Esophagus (tissue), 2 donors: ENCODE measurements at regions not wholly inside any gene's neighbourhood (a gene's known extent, or its start where the extent isn't known, plus 50 kb on each side); places are given as distances from the start of the nearest gene placed in this dataset.

Source experiments
- H3K27ac ChIP-seq, 2 donors: one replicate each; pipeline ENCODE4 v1.5.1; 2013; ENCODE audit warnings: low read depth in 2 of 2, mild to moderate bottlenecking in 2 of 2, inconsistent platforms in 1 of 2, low read length in 1 of 2, moderate library complexity in 1 of 2
- H3K27me3 ChIP-seq, 2 donors: one replicate each; pipeline ENCODE4 v1.6.1; 2013; ENCODE audit warnings: low read length in 2 of 2, control low read depth in 1 of 2, mild to moderate bottlenecking in 1 of 2; ENCODE audit not compliant: insufficient read depth in 2 of 2, control insufficient read depth in 1 of 2
- H3K36me3 ChIP-seq, 2 donors: one replicate each; pipeline ENCODE4 v1.6.1; 2013; ENCODE audit warnings: low read length in 1 of 2; ENCODE audit not compliant: control insufficient read depth in 2 of 2, insufficient read depth in 2 of 2
- H3K4me1 ChIP-seq, 2 donors: one replicate each; pipeline ENCODE4 v1.6.1; 2013; ENCODE audit warnings: low read length in 1 of 2; ENCODE audit not compliant: control insufficient read depth in 2 of 2, insufficient read depth in 2 of 2
- H3K4me3 ChIP-seq, 2 donors: one replicate each; pipeline ENCODE4 v1.5.1; 2013; ENCODE audit warnings: low read length in 2 of 2, mild to moderate bottlenecking in 2 of 2, low read depth in 1 of 2, moderate library complexity in 1 of 2
- H3K9me3 ChIP-seq, 2 donors: one replicate each; pipeline ENCODE4 v1.6.1; 2013; ENCODE audit warnings: mild to moderate bottlenecking in 2 of 2, low read depth in 1 of 2, low read length in 1 of 2, moderate library complexity in 1 of 2; ENCODE audit not compliant: control insufficient read depth in 2 of 2, insufficient read depth in 1 of 2
- WGBS, 2 donors: extraction: QIAGEN DNeasy Blood & Tissue Kit; methylation state at CpG; one replicate each; pipeline ENCODE4 v1.1.7; 2013; 5-methylcytosine and 5-hydroxymethylcytosine counted together
- donor health status: healthy with polysubstance abuse.
- donor health status: Bipolar disorder and iron deficiency.

GRCh38 chr10:83809001-83809400, 330.3 kb upstream of the GHITM start:
- Histone ChIP-seq H3K36me3 (no peaks in the 10 kb centered on the region), H3K4me1 (no peaks in the 10 kb centered on the region), H3K4me3 (no peak overlapping the region), H3K27me3 (no peaks in the 10 kb centered on the region), H3K9me3 (no peaks in the 10 kb centered on the region), H3K27ac (no peak overlapping the region)
- WGBS, 2 donors, result 64 to 65% methylated on average over 2 of the region's 2 CpGs

- Histone ChIP-seq H3K27ac (no peak overlapping the region), H3K36me3 (no peaks in the 10 kb centered on the region), H3K4me1 (no peaks in the 10 kb centered on the region), H3K4me3 (no peak overlapping the region), H3K9me3 (no peaks in the 10 kb centered on the region), H3K27me3 (no peaks in the 10 kb centered on the region)
- 35 to 42% methylated on average over 2 of the region's 2 CpGs for WGBS, 2 donors
These were observed 322.4 kb upstream of the GHITM start for GRCh38 chr10:83816942-83817341.

DNA sequence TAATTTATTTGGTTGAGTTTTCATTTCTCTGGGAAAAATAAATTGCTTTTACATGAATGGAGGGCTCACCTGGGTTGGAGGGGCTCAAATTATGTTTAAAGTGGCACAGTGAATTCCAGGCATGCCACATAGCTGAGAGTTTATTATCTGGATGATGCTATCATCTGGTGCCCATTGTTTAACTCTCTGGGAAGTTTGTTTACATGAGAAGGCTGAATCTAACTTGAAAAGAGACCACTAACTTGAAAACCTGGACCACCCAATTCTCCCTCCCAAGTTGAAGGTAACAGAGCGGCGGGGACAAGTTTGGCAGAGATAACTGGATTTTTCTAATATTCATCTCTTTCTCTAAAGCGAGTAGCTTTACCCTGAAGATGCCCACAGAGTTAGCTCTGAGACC, 321.5 kb upstream of the GHITM start:
- WGBS, 2 donors, result 75 to 78% methylated on average over 3 of the region's 3 CpGs
- no peak overlapping the region for H3K27ac ChIP-seq
- H3K4me1 ChIP-seq, result no peaks in the 10 kb centered on the region
- H3K9me3 ChIP-seq, result no peaks in the 10 kb centered on the region
- H3K4me3 ChIP-seq, result no peak overlapping the region
- no peaks in the 10 kb centered on the region for H3K36me3 ChIP-seq
- no peaks in the 10 kb centered on the region for H3K27me3 ChIP-seq

DNA sequence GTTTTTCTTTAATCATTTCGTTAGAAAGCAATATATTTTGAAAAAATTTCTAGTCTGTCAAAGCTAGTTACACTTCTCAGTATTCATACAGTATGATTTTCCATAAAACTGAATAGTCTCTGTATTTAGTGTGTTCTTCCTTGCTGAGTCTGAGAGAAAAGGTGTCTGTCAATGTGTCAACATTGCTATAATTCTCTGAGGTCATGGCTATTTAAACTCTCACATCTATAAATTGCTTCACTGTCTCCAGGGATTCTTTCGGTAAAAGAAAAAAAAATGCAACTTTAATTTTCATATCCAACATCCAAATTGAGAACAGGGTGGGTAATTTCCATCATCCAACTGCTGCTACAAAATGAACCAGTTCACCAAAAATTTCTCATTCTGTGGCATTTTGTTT, 319.7 kb upstream of the GHITM start:
- Histone ChIP-seq H3K4me1 (peaks cover 0 to 3% of the 10 kb centered on the region in 2 donors), H3K27ac (no peak overlapping the region), H3K4me3 (no peak overlapping the region), H3K36me3 (no peaks in the 10 kb centered on the region), H3K27me3 (no peaks in the 10 kb centered on the region), H3K9me3 (no peaks in the 10 kb centered on the region)
- WGBS, 2 donors, result 54 to 60% methylated on average over 2 of the region's 2 CpGs

DNA sequence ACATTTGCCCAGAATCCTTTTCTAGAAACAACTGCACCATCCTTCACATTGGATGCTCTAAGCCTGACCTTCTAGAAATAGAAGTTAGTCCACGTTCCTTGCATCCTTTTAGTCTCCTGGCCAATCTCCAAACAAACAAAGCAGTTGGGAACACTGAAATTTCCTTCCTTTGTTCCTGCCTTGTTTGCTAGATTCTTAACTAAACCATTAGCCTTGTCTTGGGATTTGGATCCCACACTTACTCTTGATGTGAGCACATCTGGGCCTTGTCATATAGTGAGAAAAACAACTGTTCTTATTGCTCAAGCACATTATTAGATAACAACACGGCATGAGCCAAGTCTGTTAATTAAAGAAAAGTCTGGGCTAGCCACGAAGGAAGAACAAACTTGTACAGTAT, 319.3 kb upstream of the GHITM start:
- no peaks in the 10 kb centered on the region for H3K27me3 ChIP-seq
- H3K4me3 ChIP-seq, result no peak overlapping the region
- no peaks in the 10 kb centered on the region for H3K9me3 ChIP-seq
- H3K4me1 ChIP-seq, result peaks cover 0 to 3% of the 10 kb centered on the region in 2 donors
- H3K36me3 ChIP-seq, result no peaks in the 10 kb centered on the region
- H3K27ac ChIP-seq, result no peak overlapping the region
- 15 to 24% methylated on average over 3 of the region's 3 CpGs for WGBS, 2 donors

DNA sequence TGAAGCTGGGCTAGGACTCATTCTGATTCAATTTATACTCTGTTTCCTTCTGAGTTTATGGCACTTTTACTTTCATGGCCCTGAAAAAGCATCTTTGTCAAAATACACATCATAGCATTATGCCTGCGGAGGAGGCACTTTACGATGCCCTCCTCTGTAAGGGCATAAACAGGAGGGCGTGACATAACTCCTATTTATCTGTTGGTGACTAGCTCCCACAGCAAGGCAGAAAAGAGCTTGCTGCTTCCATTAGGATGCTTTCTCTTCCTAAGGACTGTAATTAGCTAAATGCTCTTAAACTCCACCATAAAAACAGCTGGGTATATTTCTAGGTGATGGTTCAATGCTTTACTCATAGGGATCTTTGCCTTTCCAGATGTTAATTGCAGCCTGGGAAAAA, 315.2 kb upstream of the GHITM start:
- Histone ChIP-seq H3K4me3 (no peak overlapping the region), H3K27me3 (no peaks in the 10 kb centered on the region), H3K9me3 (no peaks in the 10 kb centered on the region), H3K36me3 (no peaks in the 10 kb centered on the region), H3K4me1 (peaks cover 0 to 3% of the 10 kb centered on the region in 2 donors), H3K27ac (no peak overlapping the region)
- 84 to 85% methylated on average over 3 of the region's 3 CpGs for WGBS, 2 donors

DNA sequence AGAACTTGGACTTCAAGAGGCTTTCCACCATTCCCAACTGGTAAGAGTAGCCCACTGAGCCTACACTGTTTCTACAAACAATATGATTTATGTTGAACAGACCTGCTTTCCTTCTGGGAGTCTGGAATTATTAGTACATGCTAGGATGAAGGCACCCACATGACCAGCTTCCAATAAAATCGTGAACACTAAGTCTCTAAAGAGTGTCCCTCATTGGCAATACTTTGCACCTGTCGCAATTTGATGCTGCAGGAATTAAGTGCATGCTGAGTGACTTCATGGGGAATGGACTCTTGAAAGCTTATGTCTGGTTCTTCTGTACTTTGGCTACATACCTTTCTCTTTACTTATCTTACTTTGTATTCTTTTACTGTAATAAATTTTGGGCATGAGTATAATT, 305.2 kb upstream of the GHITM start:
- H3K27me3 ChIP-seq, result no peaks in the 10 kb centered on the region
- WGBS, 2 donors, result 76 to 83% methylated on average over 2 of the region's 2 CpGs
- no peak overlapping the region for H3K27ac ChIP-seq
- H3K36me3 ChIP-seq, result no peaks in the 10 kb centered on the region
- no peaks in the 10 kb centered on the region for H3K9me3 ChIP-seq
- H3K4me1 ChIP-seq, result no peaks in the 10 kb centered on the region
- H3K4me3 ChIP-seq, result no peak overlapping the region

DNA sequence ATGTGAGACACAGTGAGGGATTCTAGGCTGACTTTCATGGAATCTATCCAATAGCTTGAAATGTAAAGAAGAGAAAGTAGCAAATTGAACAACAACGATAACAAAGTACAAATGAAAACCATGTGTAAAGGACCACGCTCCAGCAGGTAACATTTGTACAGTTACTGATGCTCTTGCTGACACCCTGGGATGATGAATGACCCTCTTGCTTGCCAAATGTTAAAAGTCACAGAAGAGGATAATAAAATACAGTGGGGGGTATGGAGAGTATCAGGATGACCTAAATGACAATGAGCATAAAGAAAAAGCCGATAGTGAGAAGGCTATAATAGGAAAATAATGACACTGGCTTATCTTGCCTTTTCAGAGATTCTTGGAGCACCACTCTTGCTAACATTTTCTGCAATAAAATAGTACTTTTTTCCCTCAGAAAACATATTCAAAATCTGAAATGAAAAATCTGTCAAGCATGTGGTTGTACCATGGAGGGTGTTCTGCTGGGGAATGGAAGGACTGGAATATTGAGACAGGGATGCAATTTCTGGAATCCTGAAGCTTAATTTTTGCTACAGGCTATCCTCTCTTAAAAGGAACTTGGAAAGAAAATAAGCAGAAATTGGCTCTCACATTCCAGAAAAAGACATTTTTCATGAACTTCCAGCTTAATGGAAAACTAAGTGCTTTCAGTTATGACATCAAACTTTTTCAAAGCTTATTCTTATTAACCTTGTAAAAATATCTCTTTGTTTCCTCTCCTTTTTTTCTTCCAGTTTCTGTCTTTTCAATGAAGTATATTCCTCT, 303.2 kb upstream of the GHITM start:
- H3K36me3 ChIP-seq, result no peaks in the 10 kb centered on the region
- no peaks in the 10 kb centered on the region for H3K27me3 ChIP-seq
- no peaks in the 10 kb centered on the region for H3K9me3 ChIP-seq
- no peak overlapping the region for H3K4me3 ChIP-seq
- 63 to 66% methylated on average over 3 of the region's 3 CpGs for WGBS, 2 donors
- no peaks in the 10 kb centered on the region for H3K4me1 ChIP-seq
- H3K27ac ChIP-seq, result no peak overlapping the region

GRCh38 chr10:83848677-83849076, 290.6 kb upstream of the GHITM start:
- H3K4me3 ChIP-seq, result no peak overlapping the region
- 68 to 75% methylated on average over 3 of the region's 3 CpGs for WGBS, 2 donors

DNA sequence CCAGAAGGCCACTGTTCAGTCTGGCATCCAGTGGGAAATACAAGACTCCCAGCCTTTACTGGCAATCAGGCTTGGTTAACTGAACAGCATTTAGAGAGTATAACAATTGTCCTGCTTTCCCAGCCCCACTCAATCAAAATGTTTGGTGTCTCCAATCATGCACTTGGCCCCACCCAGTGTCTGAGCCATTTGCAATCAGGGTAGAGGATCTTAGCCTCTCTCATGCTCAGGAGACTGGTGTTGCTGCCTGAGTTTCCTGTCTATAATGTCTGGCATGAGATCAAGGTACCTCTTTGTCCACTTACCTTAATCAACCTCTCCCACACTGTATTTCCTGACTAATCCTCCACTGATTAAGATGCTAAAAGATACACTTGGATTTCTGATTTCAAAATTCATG, 290.2 kb upstream of the GHITM start:
- no peaks in the 10 kb centered on the region for H3K27me3 ChIP-seq
- H3K27ac ChIP-seq, result no peak overlapping the region
- H3K9me3 ChIP-seq, result no peaks in the 10 kb centered on the region
- no peak overlapping the region for H3K4me3 ChIP-seq
- H3K4me1 ChIP-seq, result no peaks in the 10 kb centered on the region
- H3K36me3 ChIP-seq, result no peaks in the 10 kb centered on the region

More at GRCh38 chr10:83848677-83849076, 290.6 kb upstream of the GHITM start:
- no peaks in the 10 kb centered on the region for H3K4me1 ChIP-seq
- no peak overlapping the region for H3K27ac ChIP-seq
- H3K9me3 ChIP-seq, result no peaks in the 10 kb centered on the region
- H3K27me3 ChIP-seq, result no peaks in the 10 kb centered on the region
- H3K36me3 ChIP-seq, result no peaks in the 10 kb centered on the region
